ENCODE measurements at regions not wholly inside any gene's neighbourhood (a gene's known extent, or its start where the extent isn't known, plus 50 kb on each side); places are given as distances from the start of the nearest gene placed in this dataset.
A peak's percentile ranks its signal among the peaks of the same experiment; 100 is the strongest.

DNA sequence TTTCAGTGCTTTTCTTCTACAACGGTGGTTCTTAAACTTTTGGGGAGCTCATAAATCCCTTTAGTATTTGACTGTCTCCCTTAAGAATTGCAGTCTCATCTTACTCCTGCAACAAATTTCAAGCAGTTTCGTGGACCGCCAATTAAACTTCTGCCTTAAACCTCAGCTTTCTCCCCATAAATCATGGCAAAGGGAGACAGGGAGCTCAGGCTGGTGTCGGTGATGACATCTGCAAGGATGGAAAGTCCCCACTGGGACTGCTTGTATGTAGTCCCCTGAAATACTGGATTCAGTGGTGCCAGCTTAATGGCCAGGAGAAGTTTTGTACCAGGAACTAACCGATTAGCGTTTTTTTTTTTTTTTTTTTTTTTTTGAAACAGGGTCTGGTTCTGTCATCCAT, 148.7 kb upstream of the ITGA6 start:
- H4K91ac ChIP-seq (ENCODE audit: low read depth, low read length): no peak overlapping the region
- H3K18ac ChIP-seq (ENCODE audit: low read length): no peak overlapping the region
- peaks cover 2 to 5% of the 10 kb centered on the region in 2 experiments for H3K4me1 ChIP-seq (ENCODE audit: control insufficient read depth in 1 of 2, insufficient read depth in 2 of 2, low read length in 2 of 2)
- H4K8ac ChIP-seq (ENCODE audit: low read depth, low read length): no peak overlapping the region
- no peak overlapping the region for H4K12ac ChIP-seq (ENCODE audit: low read depth, low read length)
- no peak overlapping the region for H3K27ac ChIP-seq (ENCODE audit: low read depth, low read length)
- no peak overlapping the region for H2BK12ac ChIP-seq (ENCODE audit: low read length)
- no peak overlapping the region for H2BK120ac ChIP-seq (ENCODE audit: insufficient read depth, low read length, poor library complexity)
- no peak overlapping the region for H3K23ac ChIP-seq (ENCODE audit: low read length)
- H3K9ac ChIP-seq (ENCODE audit: low read length): no peak overlapping the region
- WGBS (ENCODE audit: extremely low coverage, insufficient coverage, insufficient read length): no CpG with 5 or more reads among the region's 6 CpGs
- no peaks in the 10 kb centered on the region for H3K27me3 ChIP-seq (ENCODE audit: insufficient read depth, low read length)
- H3K4me2 ChIP-seq (ENCODE audit: low read length): no peak overlapping the region
- no peaks in the 10 kb centered on the region for H3K9me3 ChIP-seq (ENCODE audit: insufficient read depth, low read depth, low read length)
- no peak overlapping the region for H2AFZ ChIP-seq (ENCODE audit: insufficient read depth, low read length, poor library complexity)
- H3K36me3 ChIP-seq (ENCODE audit: control insufficient read depth in 1 of 2, insufficient read depth in 2 of 2, low read length in 2 of 2): no peaks in the 10 kb centered on the region
- H3K4me3 ChIP-seq (ENCODE audit: low read depth, low read length): no peak overlapping the region
- H3K4ac ChIP-seq (ENCODE audit: low read depth, low read length): no peak overlapping the region
- H2BK5ac ChIP-seq (ENCODE audit: low read depth, low read length, poor library complexity): no peak overlapping the region
- no peak for DNase-seq
- no peaks in the 10 kb centered on the region for H3K79me1 ChIP-seq (ENCODE audit: low read length)
- H3K79me2 ChIP-seq (ENCODE audit: control insufficient read depth, insufficient read depth, low read length, poor library complexity): peaks cover 1% of the 10 kb centered on the region
- no peak overlapping the region for H2AK5ac ChIP-seq (ENCODE audit: low read length)
- no peak overlapping the region for H3K14ac ChIP-seq (ENCODE audit: low read length)

DNA sequence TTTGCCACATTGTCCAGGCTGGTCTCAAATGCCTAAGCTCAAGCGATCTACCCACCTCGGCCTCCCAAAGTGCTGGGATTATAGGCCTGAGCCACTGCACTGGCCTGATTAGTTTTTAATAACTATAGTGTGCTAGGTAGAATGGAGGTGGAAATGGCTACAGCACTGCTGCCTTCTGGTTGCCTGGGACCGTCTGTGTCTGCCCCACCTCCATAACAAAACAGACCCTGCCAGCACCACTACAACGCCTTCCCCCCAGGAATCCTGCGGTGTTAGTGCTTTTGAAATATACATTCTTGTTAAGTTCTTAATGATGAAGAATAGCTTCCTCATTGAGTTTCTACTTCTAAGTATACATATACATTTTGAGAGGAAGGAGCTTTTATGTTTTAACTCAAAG, 148.2 kb upstream of the ITGA6 start:
- Histone ChIP-seq H3K14ac (ENCODE audit: low read length) (no peak overlapping the region), H3K18ac (ENCODE audit: low read length) (no peak overlapping the region), H4K8ac (ENCODE audit: low read depth, low read length) (no peak overlapping the region), H3K27me3 (ENCODE audit: insufficient read depth, low read length) (no peaks in the 10 kb centered on the region), H3K23ac (ENCODE audit: low read length) (no peak overlapping the region), H2AK5ac (ENCODE audit: low read length) (no peak overlapping the region), H3K9me3 (ENCODE audit: insufficient read depth, low read depth, low read length) (no peaks in the 10 kb centered on the region), H3K4me1 (ENCODE audit: control insufficient read depth in 1 of 2, insufficient read depth in 2 of 2, low read length in 2 of 2) (peaks cover 4 to 8% of the 10 kb centered on the region in 2 experiments), H2AFZ (ENCODE audit: insufficient read depth, low read length, poor library complexity) (no peak overlapping the region), H3K79me2 (ENCODE audit: control insufficient read depth, insufficient read depth, low read length, poor library complexity) (peaks cover 1% of the 10 kb centered on the region), H3K4ac (ENCODE audit: low read depth, low read length) (no peak overlapping the region), H2BK120ac (ENCODE audit: insufficient read depth, low read length, poor library complexity) (no peak overlapping the region), H2BK5ac (ENCODE audit: low read depth, low read length, poor library complexity) (no peak overlapping the region), H3K79me1 (ENCODE audit: low read length) (peaks cover 3% of the 10 kb centered on the region), H3K9ac (ENCODE audit: low read length) (no peak overlapping the region), H3K36me3 (ENCODE audit: control insufficient read depth in 1 of 2, insufficient read depth in 2 of 2, low read length in 2 of 2) (no peaks in the 10 kb centered on the region), H4K12ac (ENCODE audit: low read depth, low read length) (no peak overlapping the region), H3K27ac (ENCODE audit: low read depth, low read length) (no peak overlapping the region), H3K4me2 (ENCODE audit: low read length) (no peak overlapping the region), H3K4me3 (ENCODE audit: low read depth, low read length) (no peak overlapping the region), H4K91ac (ENCODE audit: low read depth, low read length) (no peak overlapping the region), H2BK12ac (ENCODE audit: low read length) (no peak overlapping the region)
- DNase-seq: no peak
- WGBS (ENCODE audit: extremely low coverage, insufficient coverage, insufficient read length): no CpG with 5 or more reads among the region's 5 CpGs

DNA sequence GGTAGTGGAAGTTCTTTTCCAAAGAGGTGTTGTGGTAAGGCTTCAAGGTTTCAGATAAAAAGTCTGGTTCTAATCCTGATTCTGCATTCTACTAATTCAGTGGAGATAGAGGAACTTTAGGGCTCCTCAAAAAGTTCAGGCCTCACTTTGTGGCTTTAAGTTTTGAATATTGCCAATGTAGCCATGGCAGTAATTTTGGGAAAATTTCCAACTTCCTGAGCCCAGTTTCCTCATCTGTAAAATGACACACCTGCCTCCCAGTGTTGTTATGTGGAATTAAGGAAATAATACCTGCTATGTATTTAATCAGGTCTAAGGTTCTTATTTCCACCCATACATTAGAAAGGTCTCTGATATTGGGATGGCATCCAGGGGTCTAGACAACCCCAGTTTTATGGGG, 147.6 kb upstream of the ITGA6 start:
- no peak overlapping the region for H4K8ac ChIP-seq (ENCODE audit: low read depth, low read length)
- H2BK5ac ChIP-seq (ENCODE audit: low read depth, low read length, poor library complexity): no peak overlapping the region
- no peak overlapping the region for H2AK5ac ChIP-seq (ENCODE audit: low read length)
- H3K23ac ChIP-seq (ENCODE audit: low read length): no peak overlapping the region
- peaks cover 1% of the 10 kb centered on the region for H3K79me2 ChIP-seq (ENCODE audit: control insufficient read depth, insufficient read depth, low read length, poor library complexity)
- no peaks in the 10 kb centered on the region for H3K9me3 ChIP-seq (ENCODE audit: insufficient read depth, low read depth, low read length)
- H3K4me1 ChIP-seq (ENCODE audit: control insufficient read depth in 1 of 2, insufficient read depth in 2 of 2, low read length in 2 of 2): peaks cover 8 to 12% of the 10 kb centered on the region in 2 experiments
- H3K18ac ChIP-seq (ENCODE audit: low read length): no peak overlapping the region
- H3K9ac ChIP-seq (ENCODE audit: low read length): no peak overlapping the region
- no peaks in the 10 kb centered on the region for H3K36me3 ChIP-seq (ENCODE audit: control insufficient read depth in 1 of 2, insufficient read depth in 2 of 2, low read length in 2 of 2)
- peaks cover 6% of the 10 kb centered on the region for H3K79me1 ChIP-seq (ENCODE audit: low read length)
- DNase-seq: no peak
- no peak overlapping the region for H3K4me3 ChIP-seq (ENCODE audit: low read depth, low read length)
- H2BK12ac ChIP-seq (ENCODE audit: low read length): no peak overlapping the region
- no peak overlapping the region for H2BK120ac ChIP-seq (ENCODE audit: insufficient read depth, low read length, poor library complexity)
- H3K27ac ChIP-seq (ENCODE audit: low read depth, low read length): no peak overlapping the region
- no peak overlapping the region for H3K4me2 ChIP-seq (ENCODE audit: low read length)
- H3K4ac ChIP-seq (ENCODE audit: low read depth, low read length): no peak overlapping the region
- H4K12ac ChIP-seq (ENCODE audit: low read depth, low read length): no peak overlapping the region
- no peaks in the 10 kb centered on the region for H3K27me3 ChIP-seq (ENCODE audit: insufficient read depth, low read length)
- H4K91ac ChIP-seq (ENCODE audit: low read depth, low read length): no peak overlapping the region
- H3K14ac ChIP-seq (ENCODE audit: low read length): no peak overlapping the region
- no peak overlapping the region for H2AFZ ChIP-seq (ENCODE audit: insufficient read depth, low read length, poor library complexity)

DNA sequence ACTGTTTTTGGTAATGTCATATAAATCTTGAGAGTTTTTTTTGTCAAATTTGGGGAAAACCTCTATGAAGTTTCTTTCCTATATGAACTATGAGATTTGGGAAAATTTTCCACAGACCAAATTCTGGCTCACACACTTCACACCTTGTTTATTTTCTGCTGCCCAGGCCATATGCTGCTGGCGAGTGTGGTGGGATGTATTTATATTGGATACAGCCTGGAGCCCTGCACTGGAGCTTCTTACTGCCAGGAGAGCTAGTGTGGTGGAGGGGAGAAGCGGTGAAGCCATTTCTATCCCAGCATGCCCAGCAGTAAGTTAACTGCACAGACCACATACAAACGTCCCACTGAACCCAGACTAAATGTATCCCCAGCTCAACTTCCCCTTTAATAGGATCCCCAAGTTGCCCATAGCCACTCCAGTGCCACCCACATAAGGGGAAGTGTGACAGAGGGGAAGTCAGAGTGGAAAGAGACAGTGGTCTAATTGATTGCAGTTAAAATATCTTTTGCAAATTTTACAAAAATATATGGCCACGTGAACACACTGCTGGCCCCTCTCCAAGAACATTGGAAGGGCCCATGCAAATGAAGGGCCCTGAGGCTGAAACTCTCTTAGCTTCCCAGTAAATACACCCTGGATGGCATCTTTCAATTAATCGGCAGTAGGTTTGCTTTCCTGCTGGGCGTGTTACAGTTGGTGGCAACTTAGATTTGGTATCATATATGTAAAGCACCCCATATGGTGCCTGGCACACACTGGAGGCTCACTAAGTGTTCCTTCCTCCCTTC, 146.6 kb upstream of the ITGA6 start:
- Histone ChIP-seq H2BK120ac (ENCODE audit: insufficient read depth, low read length, poor library complexity) (no peak overlapping the region), H3K27me3 (ENCODE audit: insufficient read depth, low read length) (no peaks in the 10 kb centered on the region), H3K27ac (ENCODE audit: low read depth, low read length) (no peak overlapping the region), H4K12ac (ENCODE audit: low read depth, low read length) (no peak overlapping the region), H3K4ac (ENCODE audit: low read depth, low read length) (no peak overlapping the region), H2BK12ac (ENCODE audit: low read length) (peak overlapping the region; percentile 58), H3K9me3 (ENCODE audit: insufficient read depth, low read depth, low read length) (no peaks in the 10 kb centered on the region), H2BK5ac (ENCODE audit: low read depth, low read length, poor library complexity) (no peak overlapping the region), H3K14ac (ENCODE audit: low read length) (no peak overlapping the region), H4K91ac (ENCODE audit: low read depth, low read length) (no peak overlapping the region), H2AFZ (ENCODE audit: insufficient read depth, low read length, poor library complexity) (no peak overlapping the region), H3K23ac (ENCODE audit: low read length) (no peak overlapping the region), H2AK5ac (ENCODE audit: low read length) (no peak overlapping the region), H3K79me2 (ENCODE audit: control insufficient read depth, insufficient read depth, low read length, poor library complexity) (peaks cover 1% of the 10 kb centered on the region), H3K4me2 (ENCODE audit: low read length) (no peak overlapping the region), H3K4me1 (ENCODE audit: control insufficient read depth in 1 of 2, insufficient read depth in 2 of 2, low read length in 2 of 2) (peaks cover 16 to 18% of the 10 kb centered on the region in 2 experiments), H3K36me3 (ENCODE audit: control insufficient read depth in 1 of 2, insufficient read depth in 2 of 2, low read length in 2 of 2) (no peaks in the 10 kb centered on the region), H4K8ac (ENCODE audit: low read depth, low read length) (no peak overlapping the region), H3K9ac (ENCODE audit: low read length) (no peak overlapping the region), H3K4me3 (ENCODE audit: low read depth, low read length) (no peak overlapping the region), H3K79me1 (ENCODE audit: low read length) (peaks cover 12% of the 10 kb centered on the region), H3K18ac (ENCODE audit: low read length) (no peak overlapping the region)
- WGBS (ENCODE audit: extremely low coverage, insufficient coverage, insufficient read length): no CpG with 5 or more reads among the region's 6 CpGs
- DNase-seq: peak in 1 of 2 donors; percentile 8
